ENCODE measurements at regions not wholly inside any gene's neighbourhood (a gene's known extent, or its start where the extent isn't known, plus 50 kb on each side); places are given as distances from the start of the nearest gene placed in this dataset.
"Not testable (repeated sequence)": the region's sequence is repeated elsewhere in the genome, so short reads cannot be mapped to it uniquely, and the experiment has no call there.

DNA sequence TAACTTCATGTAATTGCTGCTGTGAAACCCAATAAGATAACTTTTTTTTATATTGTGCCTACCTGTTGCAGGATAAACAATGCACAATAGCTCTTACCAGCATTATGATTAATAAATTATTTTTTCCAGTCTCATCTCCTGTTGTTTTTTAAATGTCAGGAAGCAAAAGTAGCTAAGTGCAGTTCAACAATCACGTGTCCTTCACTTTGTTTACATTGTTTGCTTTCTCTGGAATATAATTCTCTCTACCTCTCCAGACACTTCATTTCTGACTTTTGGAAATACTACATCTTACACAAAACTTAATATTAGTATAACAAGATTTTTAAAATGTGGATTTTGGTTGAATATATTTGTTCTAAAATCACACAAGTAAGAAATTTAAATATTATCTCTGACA is 1359.4 kb downstream of the SLITRK1 start:
- FAIRE-seq (no peak), DNase-seq (no peak)
- no peaks in the 10 kb centered on the region for H3K36me3 ChIP-seq (ENCODE audit: control insufficient read depth in 3 of 3, insufficient read depth in 2 of 3, low read depth in 1 of 3, low read length in 3 of 3)
- no peak overlapping the region for H3K4me3 ChIP-seq (ENCODE audit: low read depth in 1 of 3, low read length in 3 of 3)
- no peaks in the 10 kb centered on the region for H3K4me1 ChIP-seq (ENCODE audit: control insufficient read depth in 3 of 3, insufficient read depth in 2 of 3, low read depth in 1 of 3, low read length in 2 of 3)
- no peak overlapping the region for H3K27ac ChIP-seq (ENCODE audit: low read depth in 1 of 3, low read length in 2 of 3)
- 15 to 23% (median 17%) methylated on average over 1 of the region's 1 CpG for WGBS, 3 donors
- no peaks in the 10 kb centered on the region for H3K9me3 ChIP-seq (ENCODE audit: control insufficient read depth in 2 of 2, insufficient read depth in 1 of 2, low read depth in 1 of 2, low read length in 1 of 2)
- no peaks in the 10 kb centered on the region for H3K27me3 ChIP-seq (ENCODE audit: control insufficient read depth in 3 of 3, insufficient read depth in 3 of 3, low read length in 3 of 3)

DNA sequence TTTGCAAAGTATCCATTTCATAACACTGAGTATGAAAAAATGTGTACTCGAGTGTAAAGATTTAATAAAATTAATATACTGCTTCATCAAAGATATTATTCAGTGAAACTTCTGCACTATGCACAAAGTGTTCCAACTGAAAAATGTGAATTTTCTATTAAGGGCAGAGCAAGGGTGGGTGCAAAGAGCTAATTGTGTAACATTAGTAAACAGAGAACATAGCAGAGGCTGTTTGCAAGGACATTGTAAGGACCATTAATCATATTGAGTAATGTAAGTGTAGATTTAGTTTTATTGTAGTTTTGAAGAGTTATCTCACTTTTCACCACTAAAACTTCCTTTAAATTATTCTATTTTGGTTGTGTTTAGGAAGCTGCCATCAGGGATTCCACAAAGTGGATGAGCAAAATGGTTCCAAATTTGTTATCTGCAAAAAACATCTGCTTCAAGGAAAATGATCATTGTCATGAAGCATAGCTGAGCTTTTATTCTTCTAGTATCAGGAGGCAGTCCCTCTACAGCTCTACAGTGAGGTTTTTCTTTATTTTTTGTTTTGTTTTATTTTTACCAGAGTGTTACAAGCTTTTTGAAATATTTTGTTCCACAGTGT is 1375.4 kb downstream of the SLITRK1 start:
- Histone ChIP-seq H3K9me3 (ENCODE audit: control insufficient read depth in 2 of 2, insufficient read depth in 1 of 2, low read depth in 1 of 2, low read length in 1 of 2) (no peaks in the 10 kb centered on the region), H3K27me3 (ENCODE audit: control insufficient read depth in 3 of 3, insufficient read depth in 3 of 3, low read length in 3 of 3) (no peaks in the 10 kb centered on the region), H3K4me3 (ENCODE audit: low read depth in 1 of 3, low read length in 3 of 3) (no peak overlapping the region), H3K27ac (ENCODE audit: low read depth in 1 of 3, low read length in 2 of 3) (no peak overlapping the region), H3K4me1 (ENCODE audit: control insufficient read depth in 3 of 3, insufficient read depth in 2 of 3, low read depth in 1 of 3, low read length in 2 of 3) (no peaks in the 10 kb centered on the region), H3K36me3 (ENCODE audit: control insufficient read depth in 3 of 3, insufficient read depth in 2 of 3, low read depth in 1 of 3, low read length in 3 of 3) (no peaks in the 10 kb centered on the region)
- no peak for DNase-seq
- FAIRE-seq, result no peak
- WGBS, 3 donors, result 59 to 63% (median 61%) methylated on average over 1 of the region's 1 CpG

DNA sequence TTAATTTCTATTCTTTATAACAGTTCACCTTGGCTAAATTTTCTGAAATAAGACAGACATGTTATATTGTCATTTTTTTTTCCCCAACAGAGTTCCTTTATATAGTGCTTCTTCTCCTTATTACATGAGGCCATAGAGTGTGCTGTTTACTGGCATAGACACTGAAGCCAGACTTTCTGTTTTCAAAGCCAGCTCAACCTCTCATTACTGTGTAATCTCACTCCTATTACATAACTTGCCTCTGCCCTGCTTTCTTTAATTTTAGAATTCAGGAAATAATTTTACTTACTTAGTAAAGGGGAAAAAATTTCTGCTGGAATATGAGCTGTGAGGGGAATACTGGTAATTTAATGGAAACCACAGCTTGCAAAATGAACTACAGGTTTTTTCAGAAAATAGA is 1380.4 kb downstream of the SLITRK1 start:
- Histone ChIP-seq H3K9me3 (ENCODE audit: control insufficient read depth in 2 of 2, insufficient read depth in 1 of 2, low read depth in 1 of 2, low read length in 1 of 2) (no peaks in the 10 kb centered on the region), H3K4me1 (ENCODE audit: control insufficient read depth in 3 of 3, insufficient read depth in 2 of 3, low read depth in 1 of 3, low read length in 2 of 3) (no peaks in the 10 kb centered on the region), H3K36me3 (ENCODE audit: control insufficient read depth in 3 of 3, insufficient read depth in 2 of 3, low read depth in 1 of 3, low read length in 3 of 3) (no peaks in the 10 kb centered on the region), H3K27me3 (ENCODE audit: control insufficient read depth in 3 of 3, insufficient read depth in 3 of 3, low read length in 3 of 3) (no peaks in the 10 kb centered on the region), H3K27ac (ENCODE audit: low read depth in 1 of 3, low read length in 2 of 3) (no peak overlapping the region), H3K4me3 (ENCODE audit: low read depth in 1 of 3, low read length in 3 of 3) (no peak overlapping the region)
- FAIRE-seq (no peak), DNase-seq (no peak)

DNA sequence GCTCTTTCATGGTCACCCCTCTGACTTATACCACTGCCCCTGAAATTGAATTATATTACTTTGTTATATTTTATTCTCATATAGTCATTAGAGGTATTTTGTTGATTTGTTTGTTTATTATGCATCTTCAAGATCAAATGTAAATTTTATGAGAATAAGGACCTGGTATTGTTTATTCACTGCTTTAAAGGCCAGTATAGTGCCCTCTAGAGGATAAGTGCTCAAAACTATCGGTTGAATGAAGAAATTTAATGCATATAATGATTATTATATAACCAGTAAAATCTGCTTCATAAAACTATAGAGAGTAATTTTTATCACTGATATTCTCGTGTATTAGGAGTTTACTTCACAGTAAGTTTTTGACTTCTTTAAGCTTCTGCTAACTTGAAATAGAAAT is 1401.9 kb downstream of the SLITRK1 start:
- 13 to 48% (median 32%) methylated on average over 2 of the region's 2 CpGs for WGBS, 3 donors
- H3K4me1 ChIP-seq (ENCODE audit: control insufficient read depth in 3 of 3, insufficient read depth in 2 of 3, low read depth in 1 of 3, low read length in 2 of 3), result no peaks in the 10 kb centered on the region
- H3K4me3 ChIP-seq (ENCODE audit: low read depth in 1 of 3, low read length in 3 of 3), result no peak overlapping the region
- FAIRE-seq, result no peak
- H3K9me3 ChIP-seq (ENCODE audit: control insufficient read depth in 2 of 2, insufficient read depth in 1 of 2, low read depth in 1 of 2, low read length in 1 of 2), result no peaks in the 10 kb centered on the region
- DNase-seq, result no peak
- no peaks in the 10 kb centered on the region for H3K27me3 ChIP-seq (ENCODE audit: control insufficient read depth in 3 of 3, insufficient read depth in 3 of 3, low read length in 3 of 3)
- no peaks in the 10 kb centered on the region for H3K36me3 ChIP-seq (ENCODE audit: control insufficient read depth in 3 of 3, insufficient read depth in 2 of 3, low read depth in 1 of 3, low read length in 3 of 3)
- no peak overlapping the region for H3K27ac ChIP-seq (ENCODE audit: low read depth in 1 of 3, low read length in 2 of 3)

DNA sequence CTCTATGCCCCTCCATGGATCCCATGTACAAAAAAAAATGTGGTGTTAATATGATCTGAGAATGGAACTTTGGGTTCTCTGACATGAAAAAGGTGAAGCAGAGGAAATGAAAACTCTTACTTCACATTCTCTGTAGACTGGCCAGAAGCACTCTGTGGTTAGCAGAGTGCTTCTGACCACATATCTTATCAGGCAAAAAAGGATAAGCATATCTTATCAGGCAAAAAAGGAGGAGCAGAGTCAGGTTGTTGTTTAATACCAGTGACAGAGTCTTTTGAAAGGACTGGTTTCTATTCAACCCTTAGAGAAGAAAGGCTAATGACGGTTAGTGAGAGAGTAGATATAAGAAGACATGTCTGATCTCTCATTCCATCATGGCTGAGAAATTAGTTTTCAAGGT is 1404.8 kb downstream of the SLITRK1 start:
- no peak overlapping the region for H3K4me3 ChIP-seq (ENCODE audit: low read depth in 1 of 3, low read length in 3 of 3)
- FAIRE-seq (no peak), DNase-seq (no peak)
- no peak overlapping the region for H3K27ac ChIP-seq (ENCODE audit: low read depth in 1 of 3, low read length in 2 of 3)
- WGBS, 3 donors, result 22 to 69% (median 33%) methylated on average over 1 of the region's 1 CpG
- no peaks in the 10 kb centered on the region for H3K27me3 ChIP-seq (ENCODE audit: control insufficient read depth in 3 of 3, insufficient read depth in 3 of 3, low read length in 3 of 3)
- H3K4me1 ChIP-seq (ENCODE audit: control insufficient read depth in 3 of 3, insufficient read depth in 2 of 3, low read depth in 1 of 3, low read length in 2 of 3), result no peaks in the 10 kb centered on the region
- H3K9me3 ChIP-seq (ENCODE audit: control insufficient read depth in 2 of 2, insufficient read depth in 1 of 2, low read depth in 1 of 2, low read length in 1 of 2), result no peaks in the 10 kb centered on the region
- no peaks in the 10 kb centered on the region for H3K36me3 ChIP-seq (ENCODE audit: control insufficient read depth in 3 of 3, insufficient read depth in 2 of 3, low read depth in 1 of 3, low read length in 3 of 3)

DNA sequence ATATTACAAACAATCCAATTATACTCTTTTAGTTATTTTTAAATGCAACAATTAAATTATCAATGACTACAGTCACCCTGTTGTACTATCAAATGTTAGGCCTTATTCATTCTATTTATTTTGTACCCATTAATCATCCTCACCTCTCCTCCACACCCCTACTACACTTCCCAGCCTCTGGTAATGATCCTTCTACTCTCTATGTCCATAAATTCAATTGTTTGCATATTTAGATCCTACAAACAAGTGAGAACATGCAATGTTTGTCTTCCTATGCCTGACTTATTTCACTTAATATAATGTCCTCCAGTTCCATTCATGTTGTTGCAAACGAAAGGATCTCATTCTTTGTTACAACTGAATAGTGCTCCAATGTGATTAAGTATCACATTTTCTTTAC is 1414.6 kb downstream of the SLITRK1 start:
- no peaks in the 10 kb centered on the region for H3K27me3 ChIP-seq (ENCODE audit: control insufficient read depth in 3 of 3, insufficient read depth in 3 of 3, low read length in 3 of 3)
- 44 to 74% (median 57%) methylated on average over 1 of the region's 1 CpG for WGBS, 3 donors

DNA sequence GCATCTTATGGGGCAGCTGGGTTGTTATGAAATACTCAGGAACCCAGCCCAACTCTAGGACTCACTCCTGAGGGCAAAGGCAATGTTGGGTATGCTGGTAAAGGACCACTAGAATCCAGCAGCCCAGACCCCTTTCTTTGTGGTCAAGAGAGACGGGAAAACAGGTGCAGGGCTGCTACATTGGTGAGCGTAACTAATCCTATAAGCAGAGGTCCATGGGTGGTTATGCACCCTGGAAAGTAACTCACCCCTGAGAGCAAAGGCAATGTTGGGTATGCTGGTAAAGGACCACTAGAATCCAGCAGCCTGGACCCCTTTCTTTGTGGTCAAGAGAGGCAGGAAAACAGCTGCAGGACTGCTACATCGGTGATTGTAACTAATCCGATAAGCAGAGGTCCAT is 1422.7 kb downstream of the SLITRK1 start:
- not testable (repeated sequence) for FAIRE-seq; H3K4me3 ChIP-seq (ENCODE audit: low read depth in 1 of 3, low read length in 3 of 3); DNase-seq; H3K9me3 ChIP-seq (ENCODE audit: control insufficient read depth in 2 of 2, insufficient read depth in 1 of 2, low read depth in 1 of 2, low read length in 1 of 2); H3K4me1 ChIP-seq (ENCODE audit: control insufficient read depth in 3 of 3, insufficient read depth in 2 of 3, low read depth in 1 of 3, low read length in 2 of 3); H3K36me3 ChIP-seq (ENCODE audit: control insufficient read depth in 3 of 3, insufficient read depth in 2 of 3, low read depth in 1 of 3, low read length in 3 of 3); H3K27me3 ChIP-seq (ENCODE audit: control insufficient read depth in 3 of 3, insufficient read depth in 3 of 3, low read length in 3 of 3); H3K27ac ChIP-seq (ENCODE audit: low read depth in 1 of 3, low read length in 2 of 3)
- WGBS, 3 donors, result 81% methylated on average over 4 of the region's 4 CpGs

More for the DNA sequence above, 1414.6 kb downstream of the SLITRK1 start:
- no peak overlapping the region for H3K4me3 ChIP-seq (ENCODE audit: low read depth in 1 of 3, low read length in 3 of 3)
- no peak overlapping the region for H3K27ac ChIP-seq (ENCODE audit: low read depth in 1 of 3, low read length in 2 of 3)
- no peaks in the 10 kb centered on the region for H3K9me3 ChIP-seq (ENCODE audit: control insufficient read depth in 2 of 2, insufficient read depth in 1 of 2, low read depth in 1 of 2, low read length in 1 of 2)
- no peaks in the 10 kb centered on the region for H3K4me1 ChIP-seq (ENCODE audit: control insufficient read depth in 3 of 3, insufficient read depth in 2 of 3, low read depth in 1 of 3, low read length in 2 of 3)
- H3K36me3 ChIP-seq (ENCODE audit: control insufficient read depth in 3 of 3, insufficient read depth in 2 of 3, low read depth in 1 of 3, low read length in 3 of 3), result no peaks in the 10 kb centered on the region
- DNase-seq (no peak), FAIRE-seq (no peak)

DNA sequence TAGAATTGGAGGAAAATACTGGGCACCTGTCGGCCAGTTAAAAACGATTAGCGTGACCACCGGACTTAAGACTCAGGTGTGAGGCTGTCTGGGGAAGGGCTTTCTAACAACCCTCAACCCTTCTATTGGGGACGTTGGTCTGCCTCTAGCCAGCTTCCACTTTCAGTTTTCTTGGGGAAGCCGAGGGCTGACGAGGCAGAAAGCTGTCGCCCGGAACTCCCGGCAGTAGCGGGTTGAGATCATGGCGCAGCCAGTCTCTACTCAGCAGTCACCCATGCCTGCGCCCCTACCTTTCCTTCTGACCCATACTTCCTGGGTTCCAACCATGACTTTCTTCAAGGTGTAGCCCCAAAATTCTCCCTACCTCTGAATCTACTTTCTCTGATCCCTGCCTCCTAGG is 1424.1 kb downstream of the SLITRK1 start:
- no peaks in the 10 kb centered on the region for H3K27me3 ChIP-seq (ENCODE audit: control insufficient read depth in 3 of 3, insufficient read depth in 3 of 3, low read length in 3 of 3)
- H3K9me3 ChIP-seq (ENCODE audit: control insufficient read depth in 2 of 2, insufficient read depth in 1 of 2, low read depth in 1 of 2, low read length in 1 of 2), result peaks cover 0 to 3% of the 10 kb centered on the region in 2 donors
- WGBS, 3 donors, result 87 to 93% (median 89%) methylated on average over 13 of the region's 13 CpGs
- no peak for FAIRE-seq
- no peak overlapping the region for H3K27ac ChIP-seq (ENCODE audit: low read depth in 1 of 3, low read length in 2 of 3)
- H3K4me1 ChIP-seq (ENCODE audit: control insufficient read depth in 3 of 3, insufficient read depth in 2 of 3, low read depth in 1 of 3, low read length in 2 of 3), result no peaks in the 10 kb centered on the region
- H3K36me3 ChIP-seq (ENCODE audit: control insufficient read depth in 3 of 3, insufficient read depth in 2 of 3, low read depth in 1 of 3, low read length in 3 of 3), result no peaks in the 10 kb centered on the region
- DNase-seq, result no peak
- no peak overlapping the region for H3K4me3 ChIP-seq (ENCODE audit: low read depth in 1 of 3, low read length in 3 of 3)

DNA sequence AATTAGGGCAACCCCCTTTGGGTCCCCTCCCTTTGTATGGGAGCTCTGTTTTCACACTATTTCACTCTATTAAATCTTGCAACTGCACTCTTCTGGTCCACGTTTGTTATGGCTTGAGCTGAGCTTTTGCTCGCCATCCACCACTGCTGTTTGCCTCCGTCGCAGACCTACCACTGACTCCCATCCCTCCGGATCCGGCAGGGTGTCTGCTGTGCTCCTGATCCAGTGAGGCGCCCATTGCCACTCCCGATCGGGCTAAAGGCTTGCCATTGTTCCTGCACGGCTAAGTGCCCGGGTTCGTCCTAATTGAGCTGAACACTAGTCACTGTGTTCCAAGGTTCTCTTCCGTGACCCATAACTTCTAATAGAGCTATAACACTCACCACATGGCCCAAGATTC is 1424.7 kb downstream of the SLITRK1 start:
- H3K4me1 ChIP-seq (ENCODE audit: control insufficient read depth in 3 of 3, insufficient read depth in 2 of 3, low read depth in 1 of 3, low read length in 2 of 3); FAIRE-seq; H3K4me3 ChIP-seq (ENCODE audit: low read depth in 1 of 3, low read length in 3 of 3); H3K27me3 ChIP-seq (ENCODE audit: control insufficient read depth in 3 of 3, insufficient read depth in 3 of 3, low read length in 3 of 3); H3K27ac ChIP-seq (ENCODE audit: low read depth in 1 of 3, low read length in 2 of 3); H3K9me3 ChIP-seq (ENCODE audit: control insufficient read depth in 2 of 2, insufficient read depth in 1 of 2, low read depth in 1 of 2, low read length in 1 of 2); DNase-seq; H3K36me3 ChIP-seq (ENCODE audit: control insufficient read depth in 3 of 3, insufficient read depth in 2 of 3, low read depth in 1 of 3, low read length in 3 of 3): not testable (repeated sequence)
- 85 to 90% (median 89%) methylated on average over 13 of the region's 13 CpGs for WGBS, 3 donors

All from small intestine (tissue), 7 donors.